CD14-positive monocyte (primary cell): ENCODE measurements at regions not wholly inside any gene's neighbourhood (a gene's known extent, or its start where the extent isn't known, plus 50 kb on each side); places are given as distances from the start of the nearest gene placed in this dataset.

Experiments used
- DNase-seq, 3 donors: peaks; one replicate each; pipeline ENCODE4 v3.0.0-alpha.2; 2011 to 2022
- H2AFZ ChIP-seq: 2 replicates; pipeline ENCODE4 v1.6.0; 2012; ENCODE audit warnings: mild to moderate bottlenecking, low read depth, low read length, inconsistent platforms; ENCODE audit not compliant: insufficient read depth, poor library complexity, severe bottlenecking
- H3K27ac ChIP-seq, 2 donors: 1 replicate in 1 of 2; 2 replicates in 1 of 2; pipeline ENCODE4 v1.5.1; 2012 to 2013; ENCODE audit warnings: low read length in 2 of 2, control low read depth in 1 of 2, inconsistent platforms in 1 of 2, low read depth in 1 of 2, mild to moderate bottlenecking in 1 of 2
- H3K27me3 ChIP-seq, 2 donors: one replicate each; pipeline versions ENCODE4 v1.6.0 to v1.6.1; 2011 to 2013; ENCODE audit warnings: low read length in 2 of 2; ENCODE audit not compliant: control insufficient read depth in 2 of 2, insufficient read depth in 2 of 2
- H3K36me3 ChIP-seq, 2 donors: replicated peaks in 1 of 2; 1 replicate in 1 of 2; 2 replicates in 1 of 2; pipeline versions ENCODE4 v1.5.1 to v1.6.1; 2012 to 2013; ENCODE audit warnings: low read length in 2 of 2, control low read depth in 1 of 2, inconsistent platforms in 1 of 2, mild to moderate bottlenecking in 1 of 2; ENCODE audit not compliant: insufficient read depth in 2 of 2, control insufficient read depth in 1 of 2
- H3K4me1 ChIP-seq, 2 donors: 1 replicate in 1 of 2; 2 replicates in 1 of 2; pipeline versions ENCODE4 v1.5.1 to v1.6.1; 2012 to 2013; ENCODE audit warnings: low read length in 2 of 2, control low read depth in 1 of 2, inconsistent platforms in 1 of 2, mild to moderate bottlenecking in 1 of 2, moderate library complexity in 1 of 2; ENCODE audit not compliant: insufficient read depth in 2 of 2, control insufficient read depth in 1 of 2
- H3K4me2 ChIP-seq: replicated peaks from 2 replicates; pipeline ENCODE3; 2012; ENCODE audit warnings: low read length, moderate library complexity, mild to moderate bottlenecking; ENCODE audit not compliant: poor library complexity, severe bottlenecking; ENCODE audit errors: extremely low read depth
- H3K4me3 ChIP-seq, 3 experiments: fragments of 200-600 bp in 1 of 3; sonication (generic) in 1 of 3; replicated peaks in 1 of 3; 1 replicate in 2 of 3; 2 replicates in 1 of 3; pipeline ENCODE4 v1.5.1; 2011 to 2013; ENCODE audit warnings: low read length in 3 of 3, mild to moderate bottlenecking in 3 of 3, control low read depth in 2 of 3, low read depth in 2 of 3, inconsistent platforms in 1 of 3, moderate library complexity in 1 of 3
- H3K79me2 ChIP-seq: 2 replicates; pipeline ENCODE4 v1.6.0; 2012; ENCODE audit warnings: mild to moderate bottlenecking, control low read depth, inconsistent platforms, low read length, moderate library complexity; ENCODE audit not compliant: insufficient read depth
- H3K9ac ChIP-seq: 2 replicates; pipeline ENCODE4 v1.6.0; 2017; ENCODE audit warnings: low read length, mild to moderate bottlenecking; ENCODE audit not compliant: insufficient read depth, poor library complexity, severe bottlenecking
- H3K9me3 ChIP-seq, 2 donors: replicated peaks in 1 of 2; 1 replicate in 1 of 2; 2 replicates in 1 of 2; pipeline versions ENCODE4 v1.5.1 to v1.6.1; 2012 to 2013; ENCODE audit warnings: low read length in 2 of 2, control low read depth in 1 of 2; ENCODE audit not compliant: control insufficient read depth in 1 of 2, insufficient read depth in 1 of 2
- H4K20me1 ChIP-seq: 2 replicates; pipeline ENCODE4 v1.6.0; 2012; ENCODE audit warnings: mild to moderate bottlenecking, low read length, control low read depth, moderate library complexity; ENCODE audit not compliant: insufficient read depth
- H3K27ac Mint-ChIP-seq, 7 donors: one replicate each; pipeline ENCODE4 v1.8.0; 2020; ENCODE audit warnings: mild to moderate bottlenecking in 7 of 7, mixed read lengths in 7 of 7, moderate library complexity in 6 of 7, inconsistent platforms in 2 of 7
- H3K27me3 Mint-ChIP-seq, 3 donors: one replicate each; pipeline ENCODE4 v1.8.0; 2021 to 2022; ENCODE audit warnings: low read depth in 3 of 3, mild to moderate bottlenecking in 3 of 3, mixed read lengths in 3 of 3, moderate library complexity in 3 of 3, inconsistent platforms in 1 of 3
- H3K36me3 Mint-ChIP-seq, 2 donors: one replicate each; pipeline ENCODE4 v1.8.0; 2020; ENCODE audit warnings: mixed read lengths in 2 of 2, inconsistent platforms in 1 of 2, mild to moderate bottlenecking in 1 of 2
- H3K4me1 Mint-ChIP-seq: one replicate; pipeline ENCODE4 v1.8.0; 2020; ENCODE audit warnings: mild to moderate bottlenecking, mixed read lengths
- H3K4me3 Mint-ChIP-seq, 2 donors: one replicate each; pipeline ENCODE4 v1.8.0; 2020; ENCODE audit warnings: mild to moderate bottlenecking in 2 of 2, mixed read lengths in 2 of 2, moderate library complexity in 1 of 2
- H3K9me3 Mint-ChIP-seq, 7 donors: one replicate each; pipeline ENCODE4 v1.8.0; 2020 to 2022; ENCODE audit warnings: mixed read lengths in 7 of 7, mild to moderate bottlenecking in 6 of 7, moderate library complexity in 6 of 7, inconsistent platforms in 2 of 7
- CTCF ChIP-seq: fragments of 200-600 bp; IDR thresholded peaks from one replicate; pipeline ENCODE4 v1.8.0; 2022; ENCODE audit warnings: antibody characterized with exemption, mild to moderate bottlenecking
- WGBS: methylation state at CpG from one replicate; pipeline ENCODE4 v1.1.5; 2013; ENCODE audit warnings: missing lambda C conversion rate; ENCODE audit not compliant: insufficient coverage; 5-methylcytosine and 5-hydroxymethylcytosine counted together
- intact Hi-C, 2 donors: fragments of 100-400 bp; cut with micrococcal nuclease; formaldehyde crosslinking; loops; one replicate each; pipeline versions ENCODE4 v1.15.0 to v1.15.1; 2023

- no peak for TF ChIP-seq CTCF
- DNase-seq: no peak
- no peaks in the 10 kb centered on the region for H3K27me3 Mint-ChIP-seq
- Histone ChIP-seq H3K79me2 (no peaks in the 10 kb centered on the region), H3K27me3 (no peaks in the 10 kb centered on the region), H3K9ac (no peak overlapping the region), H3K4me2 (no peak overlapping the region), H3K27ac (no peak overlapping the region), H3K9me3 (no peaks in the 10 kb centered on the region), H3K4me3 (no peak overlapping the region), H4K20me1 (no peaks in the 10 kb centered on the region), H3K4me1 (no peaks in the 10 kb centered on the region), H3K36me3 (no peaks in the 10 kb centered on the region), H2AFZ (no peak overlapping the region)
- peaks cover 0 to 2% (median 0%) of the 10 kb centered on the region in 7 donors for H3K9me3 Mint-ChIP-seq
- WGBS: 100% methylated on average over 1 of the region's 6 CpGs
- no peak overlapping the region for H3K27ac Mint-ChIP-seq
- no peaks in the 10 kb centered on the region for H3K4me1 Mint-ChIP-seq
- no peak overlapping the region for H3K4me3 Mint-ChIP-seq
- H3K36me3 Mint-ChIP-seq: no peaks in the 10 kb centered on the region
- intact Hi-C loops: no loop called here
Observed at GRCh38 chr4:22202975-22203710, 254.6 kb upstream of the KCNIP4 start.

- no peaks in the 10 kb centered on the region for H3K36me3 ChIP-seq
- H3K4me3 Mint-ChIP-seq: no peak overlapping the region
- DNase-seq: no peak
- H3K27me3 Mint-ChIP-seq: no peaks in the 10 kb centered on the region
- no peak overlapping the region for H3K4me3 ChIP-seq
- H4K20me1 ChIP-seq: no peaks in the 10 kb centered on the region
- no peaks in the 10 kb centered on the region for H3K9me3 ChIP-seq
- no peak for TF ChIP-seq CTCF
- H3K4me1 Mint-ChIP-seq: no peaks in the 10 kb centered on the region
- H3K4me1 ChIP-seq: no peaks in the 10 kb centered on the region
- H3K9ac ChIP-seq: no peak overlapping the region
- no CpG with 5 or more reads among the region's 4 CpGs for WGBS
- H3K79me2 ChIP-seq: no peaks in the 10 kb centered on the region
- H3K27ac Mint-ChIP-seq: no peak overlapping the region
- no peaks in the 10 kb centered on the region for H3K36me3 Mint-ChIP-seq
- peaks cover 0 to 2% (median 0%) of the 10 kb centered on the region in 7 donors for H3K9me3 Mint-ChIP-seq
- H3K27ac ChIP-seq: no peak overlapping the region
- H3K27me3 ChIP-seq: no peaks in the 10 kb centered on the region
- no peak overlapping the region for H3K4me2 ChIP-seq
- intact Hi-C loops: no loop called here
- H2AFZ ChIP-seq: no peak overlapping the region
Observed at GRCh38 chr4:22202246-22202974, 253.8 kb upstream of the KCNIP4 start.
